GM12865 (cell line): ENCODE measurements at regions not wholly inside any gene's neighbourhood (a gene's known extent, or its start where the extent isn't known, plus 50 kb on each side); places are given as distances from the start of the nearest gene placed in this dataset.

Source experiments
- DNase-seq: peaks from one replicate; pipeline ENCODE4 v3.0.0; 2010; ENCODE audit warnings: low read depth
- H3K4me3 ChIP-seq: 2 replicates; pipeline ENCODE4 v1.5.1; 2011; ENCODE audit warnings: mild to moderate bottlenecking, low read depth, low read length, control low read depth
- CTCF ChIP-seq: IDR thresholded peaks from 2 replicates; pipeline ENCODE4 v1.5.1; 2011; ENCODE audit warnings: low read length, control low read depth, low read depth, inconsistent platforms; ENCODE audit not compliant: insufficient read depth; ENCODE audit errors: missing control alignments

- TF ChIP-seq CTCF = no peak
- no peak for DNase-seq
- H3K4me3 ChIP-seq = no peak overlapping the region
Measured at GRCh38 chr11:81424822-81425221, 1308.8 kb downstream of the FAM181B start.

- no peak for DNase-seq
- no peak overlapping the region for H3K4me3 ChIP-seq
- no peak for TF ChIP-seq CTCF
Measured at GRCh38 chr11:81422402-81422801, 1311.3 kb downstream of the FAM181B start.

DNA sequence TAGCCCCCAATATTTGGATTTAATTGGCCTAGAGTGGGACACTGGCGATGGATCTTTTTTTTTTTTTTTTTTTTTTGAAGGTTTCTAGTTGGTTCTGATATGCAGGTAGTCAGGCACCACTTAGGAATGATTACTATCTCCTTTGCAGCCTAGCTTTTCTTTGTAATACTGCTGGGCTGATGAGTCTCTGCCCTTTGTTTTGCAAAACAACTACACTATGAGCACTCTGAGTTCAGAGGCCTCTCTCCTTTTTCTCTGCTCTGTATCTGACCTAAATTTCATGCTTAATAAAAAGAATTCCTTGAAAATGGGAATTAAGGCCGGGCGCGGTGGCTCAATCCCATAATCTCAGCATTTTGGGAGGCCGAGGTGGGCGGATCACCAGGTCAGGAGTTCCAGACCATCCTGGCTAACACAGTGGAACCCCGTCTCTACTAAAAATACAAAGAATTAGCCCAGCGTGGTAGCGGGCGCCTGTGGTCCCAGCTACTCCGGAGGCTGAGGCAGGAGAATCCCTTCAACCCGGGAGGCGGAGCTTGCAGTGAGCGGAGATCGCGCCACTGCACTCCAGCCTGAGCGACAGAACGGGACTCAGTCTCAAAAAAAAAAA, 1312.3 kb downstream of the FAM181B start:
- TF ChIP-seq CTCF = no peak
- no peak overlapping the region for H3K4me3 ChIP-seq
- no peak for DNase-seq

- no peak for TF ChIP-seq CTCF
- no peak for DNase-seq
- H3K4me3 ChIP-seq = no peak overlapping the region
Measured at GRCh38 chr11:81420668-81421250, 1312.9 kb downstream of the FAM181B start.

GRCh38 chr11:81397316-81397715, 1336.3 kb downstream of the FAM181B start:
- no peak overlapping the region for H3K4me3 ChIP-seq
- no peak for TF ChIP-seq CTCF
- DNase-seq = no peak

DNA sequence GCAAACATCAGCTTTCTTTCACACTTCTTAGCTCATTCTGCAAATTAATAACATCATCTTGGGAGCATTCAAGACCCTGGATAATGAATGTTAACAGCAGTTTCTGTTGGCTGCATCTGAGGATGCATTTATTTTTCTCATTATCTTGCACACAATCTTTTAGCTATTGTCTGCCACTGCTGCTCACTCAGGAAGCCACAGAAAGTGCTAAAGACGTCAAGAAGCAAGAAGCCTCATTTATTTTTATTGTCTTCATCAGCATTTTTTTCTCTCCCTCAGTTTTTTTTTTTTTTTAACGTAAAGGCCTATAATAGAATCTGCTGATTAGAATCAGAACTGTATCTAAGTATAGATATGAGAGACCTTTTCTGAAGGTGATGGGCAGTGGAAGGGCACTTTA, 1339.4 kb downstream of the FAM181B start:
- H3K4me3 ChIP-seq = no peak overlapping the region
- TF ChIP-seq CTCF = no peak
- DNase-seq = no peak

DNA sequence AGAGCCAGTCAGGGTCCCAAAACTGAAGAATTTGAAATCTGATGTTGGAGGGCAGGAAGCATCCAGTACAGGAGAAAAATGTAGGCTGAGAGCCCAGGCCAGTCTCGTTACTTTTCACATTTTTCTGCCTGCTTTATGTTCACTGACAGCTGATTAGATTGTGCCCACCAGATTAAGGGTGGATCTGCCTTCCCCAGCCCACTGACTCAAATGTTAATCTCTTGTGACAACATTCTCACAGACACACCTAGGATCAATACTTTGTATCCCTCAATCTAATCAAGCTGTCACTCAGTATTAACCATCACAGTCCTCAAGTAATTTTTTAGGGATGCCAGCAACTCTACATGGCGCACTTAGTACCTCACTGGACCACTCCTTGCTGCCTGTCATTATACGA, 1345.3 kb downstream of the FAM181B start:
- no peak for DNase-seq
- TF ChIP-seq CTCF = no peak
- no peak overlapping the region for H3K4me3 ChIP-seq
